ENCODE measurements at regions not wholly inside any gene's neighbourhood (a gene's known extent, or its start where the extent isn't known, plus 50 kb on each side); places are given as distances from the start of the nearest gene placed in this dataset.

DNA sequence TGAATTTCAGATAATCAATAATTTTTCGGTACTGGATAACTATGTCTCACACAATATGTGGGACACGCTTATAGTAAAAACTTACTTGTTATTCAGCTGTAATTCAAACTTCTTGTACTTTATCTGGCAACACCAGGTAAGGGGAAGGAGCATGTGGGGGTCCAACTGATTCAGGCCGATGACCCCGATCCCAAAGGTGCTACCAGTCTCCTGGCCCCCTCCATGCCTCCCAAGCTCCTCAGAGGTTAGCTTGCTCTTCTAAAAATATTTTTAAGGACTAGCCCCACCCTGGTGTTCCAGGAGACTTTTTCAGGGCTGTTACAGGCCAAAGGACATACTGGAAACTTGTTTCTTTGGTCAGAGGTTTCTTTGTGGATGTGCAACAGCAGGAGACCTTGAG, 61.8 kb upstream of the ALX4 start:
- TF ChIP-seq, protein P1, sequence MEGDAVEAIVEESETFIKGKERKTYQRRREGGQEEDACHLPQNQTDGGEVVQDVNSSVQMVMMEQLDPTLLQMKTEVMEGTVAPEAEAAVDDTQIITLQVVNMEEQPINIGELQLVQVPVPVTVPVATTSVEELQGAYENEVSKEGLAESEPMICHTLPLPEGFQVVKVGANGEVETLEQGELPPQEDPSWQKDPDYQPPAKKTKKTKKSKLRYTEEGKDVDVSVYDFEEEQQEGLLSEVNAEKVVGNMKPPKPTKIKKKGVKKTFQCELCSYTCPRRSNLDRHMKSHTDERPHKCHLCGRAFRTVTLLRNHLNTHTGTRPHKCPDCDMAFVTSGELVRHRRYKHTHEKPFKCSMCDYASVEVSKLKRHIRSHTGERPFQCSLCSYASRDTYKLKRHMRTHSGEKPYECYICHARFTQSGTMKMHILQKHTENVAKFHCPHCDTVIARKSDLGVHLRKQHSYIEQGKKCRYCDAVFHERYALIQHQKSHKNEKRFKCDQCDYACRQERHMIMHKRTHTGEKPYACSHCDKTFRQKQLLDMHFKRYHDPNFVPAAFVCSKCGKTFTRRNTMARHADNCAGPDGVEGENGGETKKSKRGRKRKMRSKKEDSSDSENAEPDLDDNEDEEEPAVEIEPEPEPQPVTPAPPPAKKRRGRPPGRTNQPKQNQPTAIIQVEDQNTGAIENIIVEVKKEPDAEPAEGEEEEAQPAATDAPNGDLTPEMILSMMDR (IDR thresholded peaks at IDR 0.05): no peak

DNA sequence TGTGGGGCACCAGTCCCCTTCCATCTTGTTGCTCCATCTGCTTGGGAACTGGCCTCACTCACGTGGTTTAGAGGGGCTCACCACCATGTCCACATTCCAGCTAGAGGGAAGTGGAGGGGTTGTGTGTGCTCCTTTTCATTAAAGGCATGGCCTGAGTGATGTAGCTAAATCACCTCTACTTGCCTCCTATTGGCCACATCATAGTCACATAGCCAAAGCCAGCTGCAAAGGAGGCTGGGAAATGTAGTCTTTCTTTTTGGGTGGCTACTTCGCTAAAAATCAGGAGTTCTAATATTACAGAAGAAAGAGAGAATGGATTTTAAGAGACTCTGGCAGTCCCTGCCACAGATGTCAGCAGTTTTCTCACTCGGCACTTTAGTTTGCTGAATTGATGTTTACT, 63.0 kb upstream of the ALX4 start:
- TF ChIP-seq, protein P1 (IDR thresholded peaks at IDR 0.05): no peak

DNA sequence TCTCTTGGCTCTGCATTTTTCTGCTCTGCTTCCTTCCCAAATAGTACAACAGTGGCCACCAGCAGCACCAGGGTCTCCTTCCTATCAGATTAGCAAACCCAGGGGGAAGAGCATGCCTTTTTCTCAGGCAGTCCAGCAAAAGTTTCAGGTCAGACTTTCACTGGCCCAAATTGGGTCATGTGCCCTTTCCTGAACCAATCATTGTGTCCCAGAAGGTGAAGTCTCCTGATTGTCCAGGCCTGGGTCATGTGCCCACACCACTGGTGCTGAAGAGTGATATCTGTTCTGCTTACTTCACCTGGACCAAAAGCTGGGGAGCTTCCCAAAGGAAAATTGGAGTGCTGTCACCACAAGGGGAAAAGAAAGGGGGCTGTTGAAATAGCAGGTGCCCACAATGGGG, 64.1 kb upstream of the ALX4 start:
- TF ChIP-seq, protein P1 (IDR thresholded peaks at IDR 0.05): no peak

DNA sequence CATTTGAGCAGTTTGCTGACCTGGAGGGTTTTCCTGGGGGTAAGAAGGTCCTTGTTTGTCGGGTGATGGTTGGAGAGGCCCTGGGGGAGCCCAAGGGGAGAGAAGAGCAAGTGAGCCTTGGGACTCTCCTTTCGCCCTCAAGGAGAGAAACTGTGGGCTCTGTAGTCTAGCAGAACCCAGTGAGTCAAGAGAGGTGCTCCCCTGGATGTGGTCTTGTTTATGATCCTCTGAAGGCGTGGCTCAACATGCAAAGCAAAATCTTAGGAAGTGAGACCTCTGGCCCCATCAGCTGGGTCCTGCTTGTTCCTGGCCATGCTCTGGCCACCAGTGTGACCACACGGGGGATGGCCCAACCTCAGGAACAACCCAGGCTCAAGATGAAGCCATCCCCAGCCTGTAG, 66.5 kb upstream of the ALX4 start:
- TF ChIP-seq, protein P1 (IDR thresholded peaks at IDR 0.05): no peak

DNA sequence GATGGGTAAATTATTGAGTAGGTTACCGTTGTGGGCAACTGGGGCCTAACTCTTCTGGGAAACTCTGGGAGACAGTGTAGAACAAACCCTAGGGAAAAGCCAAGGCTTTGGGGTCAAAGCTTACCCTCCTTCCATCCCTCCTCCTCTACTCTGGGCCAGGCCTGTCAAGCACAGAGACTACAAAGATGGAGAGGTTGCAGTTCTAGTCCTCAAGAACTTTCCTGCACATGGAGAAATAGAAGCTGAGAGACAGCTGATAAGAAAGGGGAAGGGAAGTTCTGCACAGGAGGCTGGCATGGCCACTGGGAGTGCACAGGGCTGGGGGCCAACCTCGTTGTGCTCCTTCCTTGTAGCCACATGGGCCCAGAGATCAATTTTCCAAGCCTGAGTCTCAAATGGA, 67.2 kb upstream of the ALX4 start:
- TF ChIP-seq, protein P1 (IDR thresholded peaks at IDR 0.05): no peak

DNA sequence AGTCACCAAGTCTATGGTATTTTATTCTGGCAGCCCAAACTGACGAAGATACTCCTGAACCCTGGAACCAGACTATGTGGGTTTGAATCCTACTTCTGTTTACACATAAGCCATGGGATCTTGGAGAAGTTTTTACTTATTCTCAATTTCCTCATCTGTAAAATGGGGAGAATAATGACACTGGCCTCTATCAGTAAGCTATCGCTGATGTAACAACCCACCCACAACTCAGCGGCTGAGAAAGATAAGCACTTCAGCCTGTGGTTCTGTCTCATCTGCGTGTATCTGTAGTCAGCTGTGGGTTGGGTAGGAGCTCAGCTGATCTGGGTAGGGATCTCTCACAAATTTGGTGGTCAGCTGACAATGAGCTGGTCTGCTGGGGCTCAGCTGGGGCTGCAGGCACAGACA, 68.0 kb upstream of the ALX4 start:
- TF ChIP-seq, protein P1 (IDR thresholded peaks at IDR 0.05): no peak

DNA sequence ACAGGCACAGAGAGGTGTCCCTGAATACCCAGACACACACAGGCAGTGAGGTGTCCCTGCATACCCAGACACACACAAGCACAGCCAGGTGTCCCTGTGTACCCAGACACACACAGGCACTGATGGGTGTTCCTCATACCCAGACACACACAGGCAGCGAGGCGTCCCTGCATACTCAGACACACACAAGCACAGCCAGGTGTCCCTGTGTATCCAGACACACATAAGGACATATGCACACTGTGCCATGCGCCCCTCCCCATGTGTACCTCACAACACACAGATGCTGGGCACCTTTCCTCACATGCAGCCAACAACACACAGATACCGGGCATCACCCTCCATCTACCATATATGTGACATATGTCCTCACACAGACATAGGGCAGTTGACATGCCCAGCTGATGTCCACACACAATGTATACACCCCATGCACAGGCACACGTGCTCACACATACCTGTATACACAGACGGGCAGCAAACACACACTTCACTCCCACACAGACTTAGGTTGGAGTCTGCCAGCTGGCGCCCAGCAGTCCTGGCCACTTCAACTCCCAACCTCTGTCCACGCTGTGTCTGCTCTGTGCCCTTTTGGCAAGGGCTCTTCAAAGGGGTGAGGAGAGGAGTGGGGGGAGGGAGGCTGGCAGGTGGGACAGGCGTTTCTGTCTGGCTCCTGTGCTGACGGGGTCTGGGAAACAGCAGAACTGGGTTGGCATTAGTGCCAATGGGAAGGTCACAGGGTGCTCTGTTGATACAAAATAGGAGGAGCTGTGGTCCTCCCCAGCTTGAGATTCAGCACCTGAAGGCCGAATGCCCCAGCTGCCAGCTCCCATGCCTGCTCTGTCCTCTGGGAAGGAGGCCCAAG, 69.4 kb upstream of the ALX4 start:
- TF ChIP-seq, protein P1 (IDR thresholded peaks at IDR 0.05): no peak

DNA sequence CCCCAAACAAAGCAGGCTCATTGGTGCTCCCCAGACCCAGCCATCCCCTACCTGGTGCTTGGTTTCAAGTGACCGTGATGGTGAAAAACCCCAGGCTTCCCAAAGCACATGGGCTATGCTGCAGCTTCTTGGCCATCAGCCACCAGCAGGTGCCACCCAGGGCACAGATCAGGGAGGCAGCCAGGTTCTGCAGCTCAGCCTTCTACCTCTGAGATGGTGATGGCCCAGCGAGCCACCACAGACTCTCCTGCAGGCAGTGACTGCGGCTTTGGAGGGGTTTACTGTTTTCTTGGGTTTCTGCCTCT, 70.0 kb upstream of the ALX4 start:
- TF ChIP-seq, protein P1 (IDR thresholded peaks at IDR 0.05): no peak
